HL-60 (cell line): ENCODE measurements at regions not wholly inside any gene's neighbourhood (a gene's known extent, or its start where the extent isn't known, plus 50 kb on each side); places are given as distances from the start of the nearest gene placed in this dataset.
"Not testable (repeated sequence)": the region's sequence is repeated elsewhere in the genome, so short reads cannot be mapped to it uniquely, and the experiment has no call there.

Experiments
- DNase-seq, 2 experiments: peaks; one replicate each; pipeline ENCODE4 v3.0.0-alpha.2; 2010 to 2020; ENCODE audit warnings: low read depth in 1 of 2, low spot score in 1 of 2
- H3K27ac ChIP-seq: fragments of 250-450 bp; sonication (Bioruptor Pico); replicated peaks from 2 replicates; pipeline ENCODE4 v1.5.1; 2020; ENCODE audit warnings: mild to moderate bottlenecking, moderate library complexity
- H3K27me3 ChIP-seq: fragments of 250-450 bp; sonication (Bioruptor Pico); 2 replicates; pipeline ENCODE4 v1.5.1; 2021; ENCODE audit warnings: mild to moderate bottlenecking, moderate library complexity; ENCODE audit not compliant: insufficient read depth, poor library complexity, severe bottlenecking
- H3K4me3 ChIP-seq: replicated peaks from 2 replicates; pipeline ENCODE4 v1.5.1; 2011; ENCODE audit warnings: mild to moderate bottlenecking, control low read depth, low read length; ENCODE audit not compliant: insufficient read depth
- CTCF ChIP-seq: IDR thresholded peaks from one replicate; pipeline ENCODE4 v1.5.1; 2011; ENCODE audit warnings: low read length, control low read depth, inconsistent platforms; ENCODE audit not compliant: insufficient read depth
- GABPA ChIP-seq: IDR thresholded peaks from 2 replicates; pipeline ENCODE4 v1.6.1; 2012; ENCODE audit warnings: low read depth
- POLR2AphosphoS5 ChIP-seq: IDR thresholded peaks from 2 replicates; pipeline ENCODE4 v1.6.1; 2012; ENCODE audit warnings: low read depth
- REST ChIP-seq: IDR thresholded peaks from 2 replicates; pipeline ENCODE4 v1.6.1; 2012; ENCODE audit warnings: low read depth; ENCODE audit not compliant: insufficient replicate concordance
- SPI1 ChIP-seq: IDR thresholded peaks from 2 replicates; pipeline ENCODE4 v1.6.1; 2012; ENCODE audit warnings: low read depth, mild to moderate bottlenecking, borderline replicate concordance

GRCh38 chr9:16064771-16065170 lies 511.9 kb downstream of the CCDC171 start:
- H3K27ac ChIP-seq = no peak overlapping the region
- no peak for DNase-seq

GRCh38 chr9:16066201-16066600 lies 513.4 kb downstream of the CCDC171 start:
- not testable (repeated sequence) for H3K27ac ChIP-seq, H3K4me3 ChIP-seq, H3K27me3 ChIP-seq, DNase-seq

More at GRCh38 chr9:16064771-16065170, 511.9 kb downstream of the CCDC171 start:
- Histone ChIP-seq H3K27me3 (no peaks in the 10 kb centered on the region), H3K4me3 (no peak overlapping the region)
- TF ChIP-seq SPI1 = no peak

GRCh38 chr9:16068476-16068875 lies 515.6 kb downstream of the CCDC171 start:
- no peak for DNase-seq
- no peak for TF ChIP-seq CTCF
- no peak for TF ChIP-seq SPI1
- no peak for TF ChIP-seq REST
- TF ChIP-seq POLR2AphosphoS5 = no peak
- TF ChIP-seq GABPA = no peak
- H3K27ac ChIP-seq = no peak overlapping the region
- no peaks in the 10 kb centered on the region for H3K27me3 ChIP-seq
- no peak overlapping the region for H3K4me3 ChIP-seq

DNA sequence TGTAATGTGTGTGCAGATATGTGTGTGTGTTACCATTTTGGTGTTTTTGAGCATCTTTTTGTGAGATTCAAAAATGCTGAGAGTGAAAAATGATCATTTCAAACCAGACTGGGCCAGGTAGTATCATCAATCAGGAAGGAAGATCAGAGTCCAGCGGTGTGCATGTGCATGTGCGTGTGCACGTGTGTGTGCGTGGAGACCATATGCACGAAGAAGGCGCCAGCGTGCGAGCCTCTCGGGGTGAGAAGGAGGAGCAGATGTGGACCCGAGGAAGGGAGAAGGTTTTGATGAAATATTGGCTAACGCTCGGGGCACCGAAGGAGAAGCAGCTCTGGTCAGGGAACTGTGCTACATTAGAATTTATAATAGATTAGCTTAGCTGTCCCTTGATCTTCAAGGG lies 516.4 kb downstream of the CCDC171 start:
- Histone ChIP-seq H3K27ac (no peak overlapping the region), H3K4me3 (no peak overlapping the region), H3K27me3 (no peaks in the 10 kb centered on the region)
- TF ChIP-seq POLR2AphosphoS5 (no peak), GABPA (no peak), CTCF (no peak)
- DNase-seq = no peak

DNA sequence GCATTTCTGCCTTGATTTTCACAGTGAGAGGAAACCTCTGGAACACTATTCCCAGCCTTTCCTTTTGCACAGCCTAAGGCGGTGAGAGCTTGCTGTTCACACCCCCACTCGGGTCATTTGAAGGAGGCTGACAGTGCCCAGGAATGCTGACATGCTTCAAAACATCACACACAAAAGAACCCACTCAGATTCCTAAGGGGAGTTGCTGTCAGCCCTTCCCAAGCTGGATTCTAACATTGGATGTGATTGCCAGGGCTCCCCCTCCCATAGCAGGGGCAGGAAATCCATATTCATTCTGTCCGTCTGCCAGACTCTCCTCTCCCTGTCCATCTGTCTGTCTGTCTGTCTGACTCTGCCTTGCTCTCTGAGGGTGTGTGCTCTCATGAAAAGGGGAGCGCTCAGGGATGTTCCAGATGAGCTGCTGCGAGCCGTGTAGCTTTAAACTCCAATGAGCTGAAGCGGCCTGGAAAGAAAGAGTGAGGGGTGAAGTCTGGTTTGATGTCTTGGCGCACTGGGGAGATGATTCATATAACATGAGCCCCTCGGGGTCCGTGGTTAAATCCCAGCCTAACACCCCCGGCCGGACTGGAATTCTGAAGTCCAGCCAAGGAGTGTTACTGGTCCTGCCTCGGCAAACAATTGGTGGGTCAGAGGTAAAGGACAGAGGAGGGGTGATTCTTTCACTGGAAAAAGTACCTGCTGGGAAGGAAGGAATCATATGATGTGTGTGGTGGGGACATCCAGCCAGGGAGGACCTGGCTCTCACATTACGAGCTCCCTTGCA lies 517.0 kb downstream of the CCDC171 start:
- Histone ChIP-seq H3K27ac (no peak overlapping the region), H3K4me3 (no peak overlapping the region), H3K27me3 (no peaks in the 10 kb centered on the region)
- no peak for DNase-seq
- TF ChIP-seq SPI1 (no peak), CTCF (no peak), REST (no peak), GABPA (no peak), POLR2AphosphoS5 (no peak)
